SJSA1 (cell line): ENCODE measurements at regions not wholly inside any gene's neighbourhood (a gene's known extent, or its start where the extent isn't known, plus 50 kb on each side); places are given as distances from the start of the nearest gene placed in this dataset.

ENCODE experiments used
- DNase-seq, 2 experiments: peaks; one replicate each; pipeline ENCODE4 v3.0.0-alpha.2; 2015 to 2020; ENCODE audit warnings: low spot score in 2 of 2, low read depth in 1 of 2
- H3K27ac ChIP-seq: fragments of 250-450 bp; sonication (Bioruptor Pico); 2 replicates; pipeline ENCODE4 v1.5.1; 2020; ENCODE audit warnings: mild to moderate bottlenecking, moderate library complexity
- H3K27me3 ChIP-seq: fragments of 250-450 bp; sonication (Bioruptor Pico); replicated peaks from 2 replicates; pipeline ENCODE4 v1.5.1; 2020; ENCODE audit warnings: mild to moderate bottlenecking, moderate library complexity
- H3K36me3 ChIP-seq: fragments of 250-450 bp; sonication (Bioruptor Pico); 2 replicates; pipeline ENCODE4 v1.5.1; 2020; ENCODE audit warnings: mild to moderate bottlenecking
- H3K4me1 ChIP-seq: fragments of 250-450 bp; sonication (Bioruptor Pico); replicated peaks from 2 replicates; pipeline ENCODE4 v1.6.1; 2021; ENCODE audit warnings: mild to moderate bottlenecking
- H3K4me3 ChIP-seq: fragments of 250-450 bp; sonication (Bioruptor Pico); 2 replicates; pipeline ENCODE4 v1.5.1; 2020; ENCODE audit warnings: mild to moderate bottlenecking
- H3K9me3 ChIP-seq: fragments of 250-450 bp; sonication (Bioruptor Pico); replicated peaks from 2 replicates; pipeline ENCODE4 v1.5.1; 2020; ENCODE audit warnings: mild to moderate bottlenecking

- DNase-seq, result no peak
- H3K4me1 ChIP-seq, result peaks cover 16% of the 10 kb centered on the region
- no peaks in the 10 kb centered on the region for H3K9me3 ChIP-seq
- H3K36me3 ChIP-seq, result no peaks in the 10 kb centered on the region
- H3K4me3 ChIP-seq, result no peak overlapping the region
- no peaks in the 10 kb centered on the region for H3K27me3 ChIP-seq
- H3K27ac ChIP-seq, result peak overlapping the region; percentile 88
Measured at GRCh38 chr3:5799398-5799797, 611.9 kb downstream of the EDEM1 start.

GRCh38 chr3:5800965-5801364 is 613.5 kb downstream of the EDEM1 start:
- H3K27ac ChIP-seq, result no peak overlapping the region
- peaks cover 16% of the 10 kb centered on the region for H3K4me1 ChIP-seq
- H3K4me3 ChIP-seq, result no peak overlapping the region
- no peaks in the 10 kb centered on the region for H3K9me3 ChIP-seq
- no peaks in the 10 kb centered on the region for H3K36me3 ChIP-seq
- H3K27me3 ChIP-seq, result no peaks in the 10 kb centered on the region
- DNase-seq, result no peak

- no peak for DNase-seq
- no peaks in the 10 kb centered on the region for H3K36me3 ChIP-seq
- H3K27ac ChIP-seq, result no peak overlapping the region
- H3K27me3 ChIP-seq, result no peaks in the 10 kb centered on the region
- H3K9me3 ChIP-seq, result no peaks in the 10 kb centered on the region
- no peaks in the 10 kb centered on the region for H3K4me1 ChIP-seq
- no peak overlapping the region for H3K4me3 ChIP-seq
Measured at GRCh38 chr3:5806192-5806591, 618.7 kb downstream of the EDEM1 start.

GRCh38 chr3:5809586-5810246 is 622.2 kb downstream of the EDEM1 start:
- Histone ChIP-seq H3K4me3 (no peak overlapping the region), H3K27ac (no peak overlapping the region), H3K36me3 (no peaks in the 10 kb centered on the region), H3K27me3 (no peaks in the 10 kb centered on the region), H3K4me1 (0 out of 2 replicates have a peak, but pooled peaks cover 5% of the 10 kb centered on the region), H3K9me3 (no peaks in the 10 kb centered on the region)
- DNase-seq, result no peak

- 0 out of 2 replicates have a peak, but pooled peaks cover 5% of the 10 kb centered on the region for H3K4me1 ChIP-seq
- no peaks in the 10 kb centered on the region for H3K9me3 ChIP-seq
- H3K27me3 ChIP-seq, result no peaks in the 10 kb centered on the region
- no peak for DNase-seq
- no peak overlapping the region for H3K27ac ChIP-seq
- no peaks in the 10 kb centered on the region for H3K36me3 ChIP-seq
- no peak overlapping the region for H3K4me3 ChIP-seq
Measured at GRCh38 chr3:5811016-5811415, 623.5 kb downstream of the EDEM1 start.

- H3K36me3 ChIP-seq, result no peaks in the 10 kb centered on the region
- H3K4me3 ChIP-seq, result no peak overlapping the region
- DNase-seq, result peak in 1 of 2 experiments; percentile 23
- 0 out of 2 replicates have a peak, but pooled peaks cover 5% of the 10 kb centered on the region for H3K4me1 ChIP-seq
- H3K27ac ChIP-seq, result 0 out of 2 replicates have a peak overlapping the region, but pooled peaks have one; percentile 14
- H3K9me3 ChIP-seq, result no peaks in the 10 kb centered on the region
- H3K27me3 ChIP-seq, result no peaks in the 10 kb centered on the region
Measured at GRCh38 chr3:5813521-5813920, 626.0 kb downstream of the EDEM1 start.

GRCh38 chr3:5822843-5823242 is 635.3 kb downstream of the EDEM1 start:
- Histone ChIP-seq H3K4me1 (no peaks in the 10 kb centered on the region), H3K4me3 (no peak overlapping the region)

GRCh38 chr3:5826467-5826866 is 639.0 kb downstream of the EDEM1 start:
- no peak overlapping the region for H3K4me3 ChIP-seq
- no peaks in the 10 kb centered on the region for H3K27me3 ChIP-seq
- no peaks in the 10 kb centered on the region for H3K36me3 ChIP-seq
- H3K4me1 ChIP-seq, result no peaks in the 10 kb centered on the region
- no peak for DNase-seq
- H3K27ac ChIP-seq, result no peak overlapping the region
- no peaks in the 10 kb centered on the region for H3K9me3 ChIP-seq

More at GRCh38 chr3:5822843-5823242, 635.3 kb downstream of the EDEM1 start:
- Histone ChIP-seq H3K36me3 (no peaks in the 10 kb centered on the region), H3K27ac (no peak overlapping the region), H3K27me3 (no peaks in the 10 kb centered on the region), H3K9me3 (no peaks in the 10 kb centered on the region)
- DNase-seq, result no peak

GRCh38 chr3:5828251-5828650 is 640.7 kb downstream of the EDEM1 start:
- Histone ChIP-seq H3K4me1 (no peaks in the 10 kb centered on the region), H3K27me3 (no peaks in the 10 kb centered on the region), H3K4me3 (no peak overlapping the region), H3K36me3 (no peaks in the 10 kb centered on the region), H3K9me3 (no peaks in the 10 kb centered on the region), H3K27ac (no peak overlapping the region)
- no peak for DNase-seq

GRCh38 chr3:5840056-5840455 is 652.5 kb downstream of the EDEM1 start:
- Histone ChIP-seq H3K4me1 (peaks cover 12% of the 10 kb centered on the region), H3K36me3 (no peaks in the 10 kb centered on the region), H3K4me3 (no peak overlapping the region), H3K9me3 (no peaks in the 10 kb centered on the region), H3K27me3 (no peaks in the 10 kb centered on the region), H3K27ac (peak overlapping the region; percentile 64)
- peak; percentile 43 to 60 for DNase-seq

GRCh38 chr3:5841599-5841998 is 654.1 kb downstream of the EDEM1 start:
- Histone ChIP-seq H3K27ac (no peak overlapping the region), H3K36me3 (no peaks in the 10 kb centered on the region)
- no peak for DNase-seq

GRCh38 chr3:5846261-5846660 is 658.8 kb downstream of the EDEM1 start:
- H3K4me3 ChIP-seq, result no peak overlapping the region
- no peak for DNase-seq

More at GRCh38 chr3:5841599-5841998, 654.1 kb downstream of the EDEM1 start:
- Histone ChIP-seq H3K27me3 (no peaks in the 10 kb centered on the region), H3K9me3 (no peaks in the 10 kb centered on the region), H3K4me1 (peaks cover 12% of the 10 kb centered on the region), H3K4me3 (no peak overlapping the region)

GRCh38 chr3:5861151-5861550 is 673.6 kb downstream of the EDEM1 start:
- H3K4me3 ChIP-seq, result no peak overlapping the region

More at GRCh38 chr3:5846261-5846660, 658.8 kb downstream of the EDEM1 start:
- Histone ChIP-seq H3K9me3 (no peaks in the 10 kb centered on the region), H3K36me3 (no peaks in the 10 kb centered on the region), H3K27me3 (no peaks in the 10 kb centered on the region), H3K27ac (no peak overlapping the region), H3K4me1 (no peaks in the 10 kb centered on the region; the same call in 1 of the 2 replicates)

GRCh38 chr3:5874931-5875341 is 687.4 kb downstream of the EDEM1 start:
- Histone ChIP-seq H3K27ac (no peak overlapping the region), H3K9me3 (no peaks in the 10 kb centered on the region), H3K4me3 (no peak overlapping the region), H3K36me3 (no peaks in the 10 kb centered on the region), H3K27me3 (no peaks in the 10 kb centered on the region), H3K4me1 (no peaks in the 10 kb centered on the region)
- no peak for DNase-seq

More at GRCh38 chr3:5861151-5861550, 673.6 kb downstream of the EDEM1 start:
- no peak for DNase-seq
- Histone ChIP-seq H3K27ac (no peak overlapping the region), H3K36me3 (no peaks in the 10 kb centered on the region), H3K4me1 (no peaks in the 10 kb centered on the region), H3K27me3 (no peaks in the 10 kb centered on the region), H3K9me3 (no peaks in the 10 kb centered on the region)

- Histone ChIP-seq H3K36me3 (no peaks in the 10 kb centered on the region), H3K4me1 (no peaks in the 10 kb centered on the region), H3K4me3 (no peak overlapping the region), H3K27me3 (no peaks in the 10 kb centered on the region), H3K9me3 (no peaks in the 10 kb centered on the region), H3K27ac (no peak overlapping the region)
- DNase-seq, result no peak
Measured at GRCh38 chr3:5888851-5889250, 701.3 kb downstream of the EDEM1 start.
